Trophoblast cell (in vitro differentiated cells and primary cell): ENCODE measurements at regions not wholly inside any gene's neighbourhood (a gene's known extent, or its start where the extent isn't known, plus 50 kb on each side); places are given as distances from the start of the nearest gene placed in this dataset.

Experiments
- DNase-seq, 2 donors: peaks; one replicate each; pipeline ENCODE4 v3.0.0-alpha.2; 2016
- H2AFZ ChIP-seq: 2 replicates; pipeline ENCODE4 v1.6.1; 2013; ENCODE audit warnings: low read length, moderate library complexity, mild to moderate bottlenecking; ENCODE audit not compliant: insufficient read depth, poor library complexity
- H2AK5ac ChIP-seq: 2 replicates; pipeline ENCODE4 v1.6.1; 2013; ENCODE audit warnings: mild to moderate bottlenecking, low read length
- H2BK120ac ChIP-seq: 2 replicates; pipeline ENCODE4 v1.6.1; 2013; ENCODE audit warnings: low read length, mild to moderate bottlenecking, moderate library complexity; ENCODE audit not compliant: insufficient read depth, poor library complexity
- H2BK12ac ChIP-seq: 2 replicates; pipeline ENCODE4 v1.6.1; 2013; ENCODE audit warnings: mild to moderate bottlenecking, low read length, moderate library complexity
- H2BK5ac ChIP-seq: 2 replicates; pipeline ENCODE4 v1.6.1; 2013; ENCODE audit warnings: low read length, low read depth, moderate library complexity, mild to moderate bottlenecking; ENCODE audit not compliant: poor library complexity
- H3K14ac ChIP-seq: 2 replicates; pipeline ENCODE4 v1.6.1; 2013; ENCODE audit warnings: mild to moderate bottlenecking, low read length
- H3K18ac ChIP-seq: 2 replicates; pipeline ENCODE4 v1.6.1; 2013; ENCODE audit warnings: mild to moderate bottlenecking, low read length
- H3K23ac ChIP-seq: 2 replicates; pipeline ENCODE4 v1.6.1; 2013; ENCODE audit warnings: low read length
- H3K27ac ChIP-seq: 2 replicates; pipeline ENCODE4 v1.5.1; 2013; ENCODE audit warnings: low read depth, mild to moderate bottlenecking, inconsistent platforms, low read length, moderate library complexity
- H3K27me3 ChIP-seq: 2 replicates; pipeline ENCODE4 v1.6.1; 2013; ENCODE audit warnings: inconsistent platforms, mild to moderate bottlenecking, low read length, moderate library complexity; ENCODE audit not compliant: insufficient read depth
- H3K36me3 ChIP-seq, 2 experiments: 1 replicate in 1 of 2; 2 replicates in 1 of 2; pipeline ENCODE4 v1.6.1; 2013; ENCODE audit warnings: low read length in 2 of 2, mild to moderate bottlenecking in 2 of 2, moderate library complexity in 1 of 2; ENCODE audit not compliant: insufficient read depth in 2 of 2, control insufficient read depth in 1 of 2
- H3K4ac ChIP-seq: 2 replicates; pipeline ENCODE4 v1.6.1; 2013; ENCODE audit warnings: low read depth, mild to moderate bottlenecking, low read length, moderate library complexity
- H3K4me1 ChIP-seq, 2 experiments: 1 replicate in 1 of 2; 2 replicates in 1 of 2; pipeline ENCODE4 v1.6.1; 2013; ENCODE audit warnings: low read length in 2 of 2, mild to moderate bottlenecking in 2 of 2, moderate library complexity in 1 of 2; ENCODE audit not compliant: insufficient read depth in 2 of 2, control insufficient read depth in 1 of 2
- H3K4me2 ChIP-seq: 2 replicates; pipeline ENCODE4 v1.6.1; 2013; ENCODE audit warnings: inconsistent platforms, mild to moderate bottlenecking, low read length, moderate library complexity
- H3K4me3 ChIP-seq: 2 replicates; pipeline ENCODE4 v1.5.1; 2013; ENCODE audit warnings: mild to moderate bottlenecking, low read depth, low read length, inconsistent platforms
- H3K79me1 ChIP-seq: one replicate; pipeline ENCODE4 v1.6.1; 2013; ENCODE audit warnings: low read length
- H3K79me2 ChIP-seq: 2 replicates; pipeline ENCODE4 v1.6.1; 2013; ENCODE audit warnings: low read length, mild to moderate bottlenecking; ENCODE audit not compliant: control insufficient read depth, insufficient read depth, poor library complexity
- H3K9ac ChIP-seq: 2 replicates; pipeline ENCODE4 v1.6.1; 2013; ENCODE audit warnings: mild to moderate bottlenecking, low read length
- H3K9me3 ChIP-seq: 2 replicates; pipeline ENCODE4 v1.6.1; 2013; ENCODE audit warnings: low read depth, mild to moderate bottlenecking, control low read depth, inconsistent platforms, low read length; ENCODE audit not compliant: insufficient read depth
- H4K12ac ChIP-seq: 2 replicates; pipeline ENCODE4 v1.6.1; 2013; ENCODE audit warnings: low read depth, mild to moderate bottlenecking, low read length, moderate library complexity
- H4K8ac ChIP-seq: 2 replicates; pipeline ENCODE4 v1.6.1; 2013; ENCODE audit warnings: low read depth, mild to moderate bottlenecking, low read length, moderate library complexity
- H4K91ac ChIP-seq: one replicate; pipeline ENCODE4 v1.6.1; 2013; ENCODE audit warnings: low read depth, mild to moderate bottlenecking, low read length, moderate library complexity
- WGBS: extraction: QIAGEN DNeasy Blood & Tissue Kit; methylation state at CpG from one replicate; pipeline ENCODE4 v1.1.7; 2013; ENCODE audit warnings: missing lambda C conversion rate; ENCODE audit not compliant: insufficient read length, insufficient coverage; ENCODE audit errors: extremely low coverage; 5-methylcytosine and 5-hydroxymethylcytosine counted together

DNA sequence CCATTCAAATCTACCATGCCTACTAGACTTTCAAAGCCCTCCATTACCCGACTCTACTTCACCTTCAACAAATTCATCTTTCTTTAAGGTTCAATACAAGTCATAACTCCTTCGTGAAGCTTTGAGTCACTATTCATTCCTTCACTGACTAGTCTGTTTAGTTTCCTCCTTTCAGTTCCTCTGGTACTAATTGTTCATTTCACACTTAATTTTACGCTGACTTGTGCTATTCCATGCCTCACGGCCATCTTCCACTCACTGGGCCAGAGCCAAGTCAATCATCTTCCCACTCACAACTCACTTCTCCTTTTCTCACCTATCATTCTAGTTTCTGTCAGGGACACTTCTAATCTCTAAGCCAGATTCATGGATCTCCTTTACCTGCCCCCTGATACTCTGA is 136.2 kb downstream of the MTX2 start:
- H3K36me3 ChIP-seq: no peaks in the 10 kb centered on the region
- H3K79me2 ChIP-seq: no peaks in the 10 kb centered on the region
- no peak overlapping the region for H3K23ac ChIP-seq
- DNase-seq: no peak
- no peaks in the 10 kb centered on the region for H3K9me3 ChIP-seq
- H2BK120ac ChIP-seq: no peak overlapping the region
- WGBS: no CpG with 5 or more reads among the region's 4 CpGs
- no peak overlapping the region for H4K91ac ChIP-seq
- H4K8ac ChIP-seq: no peak overlapping the region
- H3K79me1 ChIP-seq: no peaks in the 10 kb centered on the region
- H3K4me1 ChIP-seq: no peaks in the 10 kb centered on the region
- no peak overlapping the region for H2BK5ac ChIP-seq
- H3K4me3 ChIP-seq: no peak overlapping the region
- H3K9ac ChIP-seq: no peak overlapping the region
- H3K4ac ChIP-seq: no peak overlapping the region
- H3K4me2 ChIP-seq: no peak overlapping the region
- H4K12ac ChIP-seq: no peak overlapping the region
- no peak overlapping the region for H3K14ac ChIP-seq
- H3K18ac ChIP-seq: no peak overlapping the region
- no peak overlapping the region for H2AFZ ChIP-seq
- H2AK5ac ChIP-seq: no peak overlapping the region
- H3K27me3 ChIP-seq: no peaks in the 10 kb centered on the region
- H2BK12ac ChIP-seq: no peak overlapping the region
- H3K27ac ChIP-seq: no peak overlapping the region

DNA sequence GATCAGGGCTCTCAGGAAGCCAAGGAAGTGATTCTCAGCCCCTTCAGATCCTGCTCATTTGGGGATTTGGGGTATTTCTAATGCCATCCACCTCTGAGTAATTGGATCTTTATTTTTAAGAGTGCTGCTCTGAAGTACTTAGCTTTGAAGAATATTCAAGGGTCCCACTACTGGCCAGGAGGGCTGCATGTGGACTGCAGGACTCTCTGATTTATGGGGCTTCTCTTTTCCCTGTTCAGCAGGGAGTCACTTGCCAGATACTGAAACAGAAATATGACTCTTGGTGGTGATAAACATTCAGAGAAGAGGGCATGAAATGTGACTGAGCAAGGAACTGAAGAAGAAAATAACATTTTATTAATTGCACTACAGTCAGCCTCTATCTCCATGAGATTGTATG is 138.5 kb downstream of the MTX2 start:
- no peaks in the 10 kb centered on the region for H3K9me3 ChIP-seq
- no peak overlapping the region for H2AFZ ChIP-seq
- no peak overlapping the region for H2BK5ac ChIP-seq
- no peak overlapping the region for H2BK120ac ChIP-seq
- no peak overlapping the region for H4K8ac ChIP-seq
- no peak overlapping the region for H3K9ac ChIP-seq
- no peaks in the 10 kb centered on the region for H3K79me2 ChIP-seq
- DNase-seq: no peak
- H2AK5ac ChIP-seq: no peak overlapping the region
- no peak overlapping the region for H3K23ac ChIP-seq
- no peak overlapping the region for H3K4ac ChIP-seq
- no peak overlapping the region for H3K27ac ChIP-seq
- H3K14ac ChIP-seq: no peak overlapping the region
- no peaks in the 10 kb centered on the region for H3K79me1 ChIP-seq
- no peaks in the 10 kb centered on the region for H3K4me1 ChIP-seq
- no peak overlapping the region for H3K18ac ChIP-seq
- H3K4me3 ChIP-seq: no peak overlapping the region
- no peak overlapping the region for H3K4me2 ChIP-seq
- H3K27me3 ChIP-seq: no peaks in the 10 kb centered on the region
- H2BK12ac ChIP-seq: no peak overlapping the region
- no peak overlapping the region for H4K91ac ChIP-seq
- no peak overlapping the region for H4K12ac ChIP-seq
- no peaks in the 10 kb centered on the region for H3K36me3 ChIP-seq

- Histone ChIP-seq H2AFZ (no peak overlapping the region), H3K4me3 (no peak overlapping the region), H3K36me3 (no peaks in the 10 kb centered on the region), H3K79me1 (no peaks in the 10 kb centered on the region), H3K4me2 (no peak overlapping the region), H2BK12ac (no peak overlapping the region), H3K4me1 (no peaks in the 10 kb centered on the region), H4K91ac (no peak overlapping the region), H3K18ac (no peak overlapping the region), H2BK5ac (no peak overlapping the region), H3K9ac (no peak overlapping the region), H4K12ac (no peak overlapping the region), H2AK5ac (no peak overlapping the region), H3K23ac (no peak overlapping the region), H4K8ac (no peak overlapping the region), H2BK120ac (no peak overlapping the region), H3K9me3 (no peaks in the 10 kb centered on the region), H3K27me3 (no peaks in the 10 kb centered on the region), H3K27ac (no peak overlapping the region), H3K14ac (no peak overlapping the region), H3K79me2 (no peaks in the 10 kb centered on the region), H3K4ac (no peak overlapping the region)
- no CpG with 5 or more reads among the region's 2 CpGs for WGBS
- DNase-seq: no peak
Measured at GRCh38 chr2:176409671-176410070, 140.4 kb downstream of the MTX2 start.

GRCh38 chr2:176412136-176412535 is 142.9 kb downstream of the MTX2 start:
- no peak overlapping the region for H2BK120ac ChIP-seq
- no peak overlapping the region for H3K14ac ChIP-seq

DNA sequence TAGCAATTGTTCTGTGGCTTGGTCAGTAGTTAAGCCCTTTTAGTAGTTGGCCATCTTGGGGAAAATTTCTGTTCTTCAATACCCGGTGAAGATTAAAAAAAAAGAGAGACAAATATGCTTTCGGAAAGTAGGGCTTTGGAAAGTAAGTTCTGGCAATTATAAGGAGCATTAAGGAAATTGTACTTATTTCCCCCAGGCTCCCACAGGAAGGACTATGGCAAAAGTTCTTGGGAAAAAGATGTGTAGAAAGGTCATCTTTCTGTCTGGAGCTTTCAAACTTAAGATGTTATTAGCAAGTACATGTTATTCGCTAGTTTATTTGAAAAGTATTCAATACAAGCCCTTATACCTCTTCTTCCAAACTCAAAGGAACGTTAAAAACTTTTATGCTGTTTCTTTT is 144.5 kb downstream of the MTX2 start:
- Histone ChIP-seq H3K4ac (no peak overlapping the region), H3K27me3 (no peaks in the 10 kb centered on the region), H2BK5ac (no peak overlapping the region), H3K4me2 (no peak overlapping the region), H3K14ac (no peak overlapping the region), H3K79me2 (no peaks in the 10 kb centered on the region), H3K23ac (no peak overlapping the region), H2AFZ (no peak overlapping the region), H3K79me1 (no peaks in the 10 kb centered on the region), H2BK12ac (no peak overlapping the region), H4K8ac (no peak overlapping the region), H4K12ac (no peak overlapping the region), H2BK120ac (no peak overlapping the region), H3K9ac (no peak overlapping the region), H3K9me3 (no peaks in the 10 kb centered on the region), H2AK5ac (no peak overlapping the region), H4K91ac (no peak overlapping the region), H3K4me1 (no peaks in the 10 kb centered on the region), H3K27ac (no peak overlapping the region), H3K4me3 (no peak overlapping the region), H3K18ac (no peak overlapping the region), H3K36me3 (no peaks in the 10 kb centered on the region)
- no CpG with 5 or more reads among the region's 4 CpGs for WGBS
- no peak for DNase-seq

More at GRCh38 chr2:176412136-176412535, 142.9 kb downstream of the MTX2 start:
- H3K23ac ChIP-seq: no peak overlapping the region
- H4K91ac ChIP-seq: no peak overlapping the region
- no peak overlapping the region for H2BK5ac ChIP-seq
- no peaks in the 10 kb centered on the region for H3K36me3 ChIP-seq
- H3K79me2 ChIP-seq: no peaks in the 10 kb centered on the region
- no peak overlapping the region for H3K18ac ChIP-seq
- no peak for DNase-seq
- no peak overlapping the region for H4K12ac ChIP-seq
- no peak overlapping the region for H2AK5ac ChIP-seq
- no peak overlapping the region for H3K9ac ChIP-seq
- H2BK12ac ChIP-seq: no peak overlapping the region
- no peaks in the 10 kb centered on the region for H3K9me3 ChIP-seq
- H3K4me1 ChIP-seq: no peaks in the 10 kb centered on the region
- no peak overlapping the region for H3K4me2 ChIP-seq
- no peak overlapping the region for H3K27ac ChIP-seq
- H4K8ac ChIP-seq: no peak overlapping the region
- no peak overlapping the region for H3K4me3 ChIP-seq
- H3K27me3 ChIP-seq: no peaks in the 10 kb centered on the region
- H2AFZ ChIP-seq: no peak overlapping the region
- no peaks in the 10 kb centered on the region for H3K79me1 ChIP-seq
- no peak overlapping the region for H3K4ac ChIP-seq
